Calu3 (cell line): ENCODE measurements at regions not wholly inside any gene's neighbourhood (a gene's known extent, or its start where the extent isn't known, plus 50 kb on each side); places are given as distances from the start of the nearest gene placed in this dataset.

Experiments
- BruUV-seq: library from RNA; stranded (reverse); fragments of 400-500 nt; replicated peaks from 2 replicates; lab custom pipeline; 2021; lab: Mats Ljungman, UMichigan
- CTCF ChIA-PET: fragments of 300-600 bp; sonication (Branson Sonifier 250); formaldehyde crosslinking; loops from one replicate; lab custom pipeline; 2022; ENCODE audit warnings: antibody characterized with exemption; lab: Charles Lee
- DNase-seq: peaks from one replicate; pipeline ENCODE4 v3.0.0; 2022
- H3K27ac Mint-ChIP-seq: one replicate; pipeline ENCODE4 v1.8.0; 2022; ENCODE audit warnings: mixed read lengths; ENCODE audit not compliant: unreplicated experiment
- H3K27me3 Mint-ChIP-seq: one replicate; pipeline ENCODE4 v1.8.0; 2022; ENCODE audit warnings: mixed read lengths; ENCODE audit not compliant: unreplicated experiment
- H3K36me3 Mint-ChIP-seq: one replicate; pipeline ENCODE4 v1.8.0; 2022; ENCODE audit warnings: mild to moderate bottlenecking, moderate library complexity, mixed read lengths; ENCODE audit not compliant: insufficient read depth, unreplicated experiment
- H3K4me1 Mint-ChIP-seq: one replicate; pipeline ENCODE4 v1.8.0; 2022; ENCODE audit warnings: mild to moderate bottlenecking, low read depth, mixed read lengths; ENCODE audit not compliant: unreplicated experiment
- H3K4me3 Mint-ChIP-seq: one replicate; pipeline ENCODE4 v1.8.0; 2022; ENCODE audit warnings: mild to moderate bottlenecking, low read depth, moderate library complexity, mixed read lengths; ENCODE audit not compliant: unreplicated experiment
- H3K9me3 Mint-ChIP-seq: one replicate; pipeline ENCODE4 v1.8.0; 2022; ENCODE audit warnings: low read depth, mixed read lengths; ENCODE audit not compliant: unreplicated experiment
- CTCF ChIP-seq: fragments of 200-600 bp; IDR thresholded peaks from one replicate; pipeline ENCODE4 v1.8.0; 2022; ENCODE audit warnings: antibody characterized with exemption; ENCODE audit not compliant: unreplicated experiment
- intact Hi-C: fragments of 100-400 bp; cut with micrococcal nuclease; formaldehyde crosslinking; loops from one replicate; pipeline ENCODE4 v1.10.0; 2022; ENCODE audit not compliant: unreplicated experiment

- Mint-ChIP-seq H3K9me3 (no peaks in the 10 kb centered on the region), H3K4me1 (peaks cover 51% of the 10 kb centered on the region), H3K27me3 (no peaks in the 10 kb centered on the region), H3K27ac (peak overlapping the region; percentile 28), H3K36me3 (peaks cover 36% of the 10 kb centered on the region), H3K4me3 (no peak overlapping the region)
- CTCF ChIA-PET: interaction anchor here (1.4 to 1.9 kb wide), 3 partner anchors 23 to 340 kb away, joined by 3 to 5 read pairs (median 4); no protein-coding TSS in a partner anchor
- TF ChIP-seq CTCF: no peak
- BruUV-seq: no TSS peak
- intact Hi-C loops: no loop called here
- DNase-seq: no peak
Observed at GRCh38 chr1:198903621-198904020, 264.8 kb downstream of the PTPRC start.

GRCh38 chr1:198904321-198904720 lies 265.5 kb downstream of the PTPRC start:
- no peak for DNase-seq
- peaks cover 33% of the 10 kb centered on the region for H3K36me3 Mint-ChIP-seq
- peak overlapping the region; percentile 28 for H3K27ac Mint-ChIP-seq
- no peaks in the 10 kb centered on the region for H3K9me3 Mint-ChIP-seq
- TF ChIP-seq CTCF: no peak
- H3K4me3 Mint-ChIP-seq: peak overlapping the region; percentile 10
- intact Hi-C loops: no loop called here
- CTCF ChIA-PET: interaction anchor here (0.7 to 1.6 kb wide), 4 partner anchors 24 to 339 kb away, joined by 3 to 5 read pairs (median 4); no protein-coding TSS in a partner anchor
- H3K27me3 Mint-ChIP-seq: no peaks in the 10 kb centered on the region
- H3K4me1 Mint-ChIP-seq: peaks cover 53% of the 10 kb centered on the region
- no TSS peak for BruUV-seq

- H3K27ac Mint-ChIP-seq: peak overlapping the region; percentile 19
- BruUV-seq: no TSS peak
- intact Hi-C loops: loop anchor here (2.0 kb wide), 1 partner anchor 14 kb away; no protein-coding TSS in a partner anchor
Observed at GRCh38 chr1:198906739-198907422, 268.0 kb downstream of the PTPRC start.

GRCh38 chr1:198907423-198907746 lies 268.5 kb downstream of the PTPRC start:
- no TSS peak for BruUV-seq
- no peaks in the 10 kb centered on the region for H3K9me3 Mint-ChIP-seq
- peaks cover 73% of the 10 kb centered on the region for H3K4me1 Mint-ChIP-seq
- H3K27me3 Mint-ChIP-seq: no peaks in the 10 kb centered on the region
- intact Hi-C loops: loop anchor here (2.0 kb wide), 1 partner anchor 13 kb away; no protein-coding TSS in a partner anchor
- DNase-seq: no peak
- peaks cover 31% of the 10 kb centered on the region for H3K36me3 Mint-ChIP-seq
- CTCF ChIA-PET: interaction anchor here (0.6 kb wide), 1 partner anchor 896 kb away, joined by 4 read pairs; no protein-coding TSS in a partner anchor
- H3K4me3 Mint-ChIP-seq: no peak overlapping the region
- H3K27ac Mint-ChIP-seq: peak overlapping the region; percentile 5
- no peak for TF ChIP-seq CTCF

More at GRCh38 chr1:198906739-198907422, 268.0 kb downstream of the PTPRC start:
- Mint-ChIP-seq H3K27me3 (no peaks in the 10 kb centered on the region), H3K4me1 (peaks cover 71% of the 10 kb centered on the region), H3K4me3 (no peak overlapping the region), H3K36me3 (peaks cover 31% of the 10 kb centered on the region), H3K9me3 (no peaks in the 10 kb centered on the region)
- no peak for DNase-seq
- CTCF ChIA-PET: interaction anchor here (0.7 kb wide), 1 partner anchor 201 kb away, joined by 3 read pairs; no protein-coding TSS in a partner anchor
- TF ChIP-seq CTCF: no peak
